LNCAP (cell line): ENCODE measurements at regions not wholly inside any gene's neighbourhood (a gene's known extent, or its start where the extent isn't known, plus 50 kb on each side); places are given as distances from the start of the nearest gene placed in this dataset.

Source experiments
- TF ChIP-seq, protein P1 (sequence below): fragments of 450-650 bp; IDR thresholded peaks from 2 replicates; pipeline ENCODE4 v1.5.1; 2017; ENCODE audit warnings: mild to moderate bottlenecking

DNA sequence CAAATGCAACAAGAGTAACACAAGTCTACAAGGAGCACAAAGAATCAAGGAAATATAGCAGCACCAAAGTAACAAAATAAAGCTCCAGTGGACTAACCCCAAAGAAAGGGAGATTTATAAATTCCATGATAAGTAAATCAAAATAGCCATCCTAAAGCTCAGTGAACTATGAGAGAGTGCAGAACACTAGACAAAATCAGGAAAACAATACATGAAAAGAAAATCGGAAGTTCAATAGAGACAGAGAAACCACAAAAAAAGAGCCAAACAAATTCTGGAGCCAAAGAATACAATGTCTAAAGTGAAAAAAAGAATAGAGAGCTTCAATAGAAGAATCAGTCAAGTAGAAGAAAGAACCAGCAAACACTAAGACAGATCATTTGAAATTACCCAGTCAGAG, 247.3 kb upstream of the TENT5A start:
- TF ChIP-seq, protein P1, sequence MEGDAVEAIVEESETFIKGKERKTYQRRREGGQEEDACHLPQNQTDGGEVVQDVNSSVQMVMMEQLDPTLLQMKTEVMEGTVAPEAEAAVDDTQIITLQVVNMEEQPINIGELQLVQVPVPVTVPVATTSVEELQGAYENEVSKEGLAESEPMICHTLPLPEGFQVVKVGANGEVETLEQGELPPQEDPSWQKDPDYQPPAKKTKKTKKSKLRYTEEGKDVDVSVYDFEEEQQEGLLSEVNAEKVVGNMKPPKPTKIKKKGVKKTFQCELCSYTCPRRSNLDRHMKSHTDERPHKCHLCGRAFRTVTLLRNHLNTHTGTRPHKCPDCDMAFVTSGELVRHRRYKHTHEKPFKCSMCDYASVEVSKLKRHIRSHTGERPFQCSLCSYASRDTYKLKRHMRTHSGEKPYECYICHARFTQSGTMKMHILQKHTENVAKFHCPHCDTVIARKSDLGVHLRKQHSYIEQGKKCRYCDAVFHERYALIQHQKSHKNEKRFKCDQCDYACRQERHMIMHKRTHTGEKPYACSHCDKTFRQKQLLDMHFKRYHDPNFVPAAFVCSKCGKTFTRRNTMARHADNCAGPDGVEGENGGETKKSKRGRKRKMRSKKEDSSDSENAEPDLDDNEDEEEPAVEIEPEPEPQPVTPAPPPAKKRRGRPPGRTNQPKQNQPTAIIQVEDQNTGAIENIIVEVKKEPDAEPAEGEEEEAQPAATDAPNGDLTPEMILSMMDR, result no peak

DNA sequence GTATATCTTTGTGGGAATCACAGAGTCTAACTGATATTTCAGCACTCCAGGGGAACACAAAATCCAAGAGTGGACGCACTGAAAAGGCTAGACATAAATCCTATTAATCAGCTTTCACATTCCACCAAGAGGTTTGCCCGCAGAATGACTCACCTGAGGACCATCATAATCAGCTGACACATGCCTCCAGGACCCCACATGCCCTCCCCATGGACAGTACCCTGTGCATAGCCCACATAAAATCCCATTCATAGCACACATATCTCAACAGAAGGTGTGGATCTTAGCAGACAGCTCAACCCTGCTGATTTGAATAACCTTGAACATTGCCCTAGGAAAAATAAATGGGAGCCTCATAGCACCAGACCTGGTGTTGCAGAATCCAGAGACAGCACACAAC, 246.8 kb upstream of the TENT5A start:
- TF ChIP-seq, protein P1, result no peak

DNA sequence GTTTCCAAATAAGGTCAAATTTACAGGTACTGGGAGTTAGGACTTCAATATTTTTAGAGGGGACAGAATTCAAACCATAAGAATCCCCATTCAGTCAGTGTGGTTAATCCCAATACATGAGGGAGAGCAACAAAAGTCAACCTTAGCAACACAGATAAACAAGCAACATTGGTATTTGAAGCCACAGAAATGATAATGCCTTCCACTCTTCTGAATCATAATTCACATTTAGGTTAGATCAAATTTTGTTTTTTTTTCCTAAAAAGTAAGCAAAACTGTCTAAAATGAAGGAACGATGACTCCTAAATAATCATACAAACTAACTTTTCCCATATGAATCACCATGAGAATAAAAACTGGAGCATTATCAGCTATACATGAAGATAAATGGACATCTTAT, 246.0 kb upstream of the TENT5A start:
- TF ChIP-seq, protein P1, result no peak

DNA sequence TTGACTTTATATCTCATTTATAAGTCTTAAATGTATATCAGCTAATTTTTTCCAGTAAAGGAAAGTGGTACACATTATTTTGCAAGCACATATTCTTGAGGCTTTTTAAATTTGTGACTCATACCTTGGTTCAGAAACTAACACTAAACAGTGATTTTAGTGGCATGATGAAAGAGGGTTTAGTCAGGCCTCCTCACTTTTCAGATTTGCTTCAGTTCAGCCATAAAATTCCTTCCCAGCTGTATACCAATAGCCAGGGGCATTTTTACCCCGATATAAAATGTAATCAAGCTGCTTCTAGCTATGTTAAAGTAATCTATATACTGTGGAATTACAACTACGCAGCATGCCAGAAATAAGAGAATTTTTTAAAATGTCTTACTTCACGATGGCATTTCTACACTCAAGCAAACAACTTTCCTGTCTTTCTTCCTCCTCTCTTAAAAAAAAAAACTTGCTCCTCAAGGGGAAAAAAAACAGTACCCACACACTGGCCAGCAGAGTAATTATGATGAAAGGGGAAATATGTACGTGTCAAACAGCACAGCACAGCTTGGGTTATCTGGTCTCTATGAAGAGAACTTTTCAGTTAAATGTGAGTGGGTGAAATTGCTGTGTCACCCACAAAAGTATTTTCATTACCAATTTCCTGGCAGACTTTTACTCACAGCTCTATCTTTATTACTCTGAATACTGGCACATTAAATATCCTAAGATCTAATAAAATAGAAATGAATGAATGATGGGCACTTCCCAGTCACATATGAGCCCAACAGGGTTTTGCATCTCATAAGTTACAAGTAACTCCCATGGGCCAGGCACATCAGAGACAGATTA, 244.8 kb upstream of the TENT5A start:
- TF ChIP-seq, protein P1, result no peak

DNA sequence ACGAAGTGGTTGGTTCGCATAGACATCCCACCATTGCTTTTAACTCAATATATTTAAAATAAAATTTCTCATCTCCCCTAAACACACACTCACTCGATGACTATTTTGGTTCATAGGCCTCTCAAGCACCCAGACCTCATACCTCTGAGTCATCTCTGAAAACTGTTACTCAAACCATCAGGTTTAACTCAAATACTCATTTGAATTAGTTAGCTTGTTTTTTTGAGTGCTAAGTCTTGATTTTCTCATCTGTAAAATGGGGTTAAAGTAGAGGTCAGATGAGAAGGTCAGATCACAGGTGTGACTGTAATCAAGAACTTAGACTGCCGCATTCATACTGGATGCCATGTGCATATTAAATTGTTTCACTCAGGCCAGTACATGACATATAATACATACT, 243.9 kb upstream of the TENT5A start:
- TF ChIP-seq, protein P1, result no peak

DNA sequence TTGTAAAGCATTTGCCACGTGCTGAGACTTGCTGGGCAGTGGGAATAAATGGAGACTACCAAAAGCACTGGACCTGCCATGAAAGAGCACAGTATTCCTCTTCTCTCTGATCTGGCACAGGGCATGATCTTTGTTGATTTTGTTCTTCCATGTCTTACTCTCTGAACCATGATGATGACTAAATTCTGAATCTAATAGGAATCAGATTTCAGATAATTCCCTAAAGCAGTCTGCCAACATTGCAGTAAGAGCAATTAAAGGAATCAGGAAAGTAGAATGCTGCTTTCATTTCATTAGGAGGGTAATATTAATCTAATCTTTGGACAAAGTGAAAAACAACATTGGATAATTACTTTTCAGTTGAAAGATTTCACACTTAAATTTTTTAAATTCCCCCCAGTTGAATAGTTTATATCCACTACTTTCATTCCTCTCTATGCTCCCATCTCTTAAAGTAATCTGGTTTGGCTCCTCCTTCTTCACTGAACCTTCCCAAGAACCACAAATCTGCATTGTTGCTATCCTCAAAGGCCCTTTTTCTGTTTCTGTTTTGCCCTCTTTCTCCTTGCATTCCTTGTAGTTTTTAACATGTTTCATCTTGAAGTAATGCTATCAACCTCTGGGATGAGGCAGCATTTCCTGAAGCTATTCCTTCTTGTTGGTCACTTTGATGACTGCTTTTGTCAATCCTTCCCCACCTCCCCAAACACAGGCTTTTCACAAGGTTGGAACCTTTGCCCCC, 243.2 kb upstream of the TENT5A start:
- TF ChIP-seq, protein P1, result no peak

DNA sequence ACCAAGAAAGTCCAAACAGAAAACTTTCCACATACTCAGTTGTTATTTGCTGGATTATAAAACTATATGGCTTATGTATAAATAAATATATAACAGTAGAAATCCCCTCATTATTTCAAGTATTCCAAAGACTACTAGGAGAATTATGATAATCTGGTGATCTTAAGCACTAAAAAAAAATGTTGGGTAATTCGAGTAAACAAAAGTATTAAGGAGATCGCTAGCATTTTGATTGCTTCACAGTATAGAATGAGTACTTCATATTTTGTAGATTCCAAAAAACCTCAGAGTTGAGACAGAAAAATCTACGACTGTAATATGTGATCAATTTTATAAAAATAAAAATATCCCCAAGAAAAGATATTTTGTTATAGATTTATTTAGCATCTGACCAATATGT, 236.4 kb upstream of the TENT5A start:
- TF ChIP-seq, protein P1, result no peak
